ENCODE measurements at regions not wholly inside any gene's neighbourhood (a gene's known extent, or its start where the extent isn't known, plus 50 kb on each side); places are given as distances from the start of the nearest gene placed in this dataset.

- BruUV-seq (replicated peaks): no TSS peak
- H3K4me1 ChIP-seq (ENCODE audit: insufficient read depth, low read length, poor library complexity, severe bottlenecking): no peaks in the 10 kb centered on the region
- POLR2A ChIA-PET (ENCODE audit: low non-redundant PET): no interaction called here
- no peak overlapping the region for H3K4me3 ChIP-seq (ENCODE audit: low read depth, low read length, poor library complexity, severe bottlenecking)
- CTCF ChIA-PET: no interaction called here
- intact Hi-C loops (cut with micrococcal nuclease; ENCODE audit: unreplicated experiment): no loop called here
- TF ChIP-seq CTCF (conservative IDR thresholded peaks at IDR 0.05; ENCODE audit: low read depth, low read length): no peak
- no peak for TF ChIP-seq EZH2 (IDR thresholded peaks at IDR 0.05; ENCODE audit: borderline replicate concordance, low read depth, low read length, poor library complexity, severe bottlenecking)
- H3K27me3 ChIP-seq (replicated peaks; ENCODE audit: insufficient read depth, low read depth, low read length, poor library complexity): no peaks in the 10 kb centered on the region
- no peaks in the 10 kb centered on the region for H3K36me3 ChIP-seq (ENCODE audit: insufficient read depth, low read length, poor library complexity, severe bottlenecking)
- DNase-seq (ENCODE audit: low spot score): no peak
- no peak overlapping the region for H3K27ac ChIP-seq (ENCODE audit: low read depth, low read length, poor library complexity, severe bottlenecking)
- H3K9me3 ChIP-seq (ENCODE audit: low read depth, low read length, poor library complexity, severe bottlenecking): no peaks in the 10 kb centered on the region
These were observed 172.7 kb upstream of the ZEB2 start for GRCh38 chr2:144692661-144693060.

- H3K4me1 ChIP-seq (ENCODE audit: insufficient read depth, low read length, poor library complexity, severe bottlenecking): no peaks in the 10 kb centered on the region
- BruUV-seq (replicated peaks): no TSS peak
- DNase-seq (ENCODE audit: low spot score): no peak
- H3K27me3 ChIP-seq (replicated peaks; ENCODE audit: insufficient read depth, low read depth, low read length, poor library complexity): no peaks in the 10 kb centered on the region
- H3K27ac ChIP-seq (ENCODE audit: low read depth, low read length, poor library complexity, severe bottlenecking): no peak overlapping the region
- no peak overlapping the region for H3K4me3 ChIP-seq (ENCODE audit: low read depth, low read length, poor library complexity, severe bottlenecking)
- CTCF ChIA-PET: no interaction called here
- intact Hi-C loops (cut with micrococcal nuclease; ENCODE audit: unreplicated experiment): no loop called here
- no peaks in the 10 kb centered on the region for H3K36me3 ChIP-seq (ENCODE audit: insufficient read depth, low read length, poor library complexity, severe bottlenecking)
- POLR2A ChIA-PET (ENCODE audit: low non-redundant PET): no interaction called here
- H3K9me3 ChIP-seq (ENCODE audit: low read depth, low read length, poor library complexity, severe bottlenecking): no peaks in the 10 kb centered on the region
- TF ChIP-seq CTCF (conservative IDR thresholded peaks at IDR 0.05; ENCODE audit: low read depth, low read length) (no peak), EZH2 (IDR thresholded peaks at IDR 0.05; ENCODE audit: borderline replicate concordance, low read depth, low read length, poor library complexity, severe bottlenecking) (no peak)
These were observed 170.9 kb upstream of the ZEB2 start for GRCh38 chr2:144690771-144691170.

- ChIA-PET CTCF (no interaction called here), POLR2A (ENCODE audit: low non-redundant PET) (no interaction called here)
- Histone ChIP-seq H3K27ac (ENCODE audit: low read depth, low read length, poor library complexity, severe bottlenecking) (no peak overlapping the region), H3K4me3 (ENCODE audit: low read depth, low read length, poor library complexity, severe bottlenecking) (no peak overlapping the region), H3K9me3 (ENCODE audit: low read depth, low read length, poor library complexity, severe bottlenecking) (no peaks in the 10 kb centered on the region), H3K4me1 (ENCODE audit: insufficient read depth, low read length, poor library complexity, severe bottlenecking) (no peaks in the 10 kb centered on the region), H3K27me3 (replicated peaks; ENCODE audit: insufficient read depth, low read depth, low read length, poor library complexity) (no peaks in the 10 kb centered on the region), H3K36me3 (ENCODE audit: insufficient read depth, low read length, poor library complexity, severe bottlenecking) (no peaks in the 10 kb centered on the region)
- TF ChIP-seq CTCF (conservative IDR thresholded peaks at IDR 0.05; ENCODE audit: low read depth, low read length) (no peak), EZH2 (IDR thresholded peaks at IDR 0.05; ENCODE audit: borderline replicate concordance, low read depth, low read length, poor library complexity, severe bottlenecking) (no peak)
- DNase-seq (ENCODE audit: low spot score): no peak
- intact Hi-C loops (cut with micrococcal nuclease; ENCODE audit: unreplicated experiment): no loop called here
- no TSS peak for BruUV-seq (replicated peaks)
These were observed 166.7 kb upstream of the ZEB2 start for GRCh38 chr2:144686518-144687215.
